WTC11 (cell line): ENCODE measurements at regions not wholly inside any gene's neighbourhood (a gene's known extent, or its start where the extent isn't known, plus 50 kb on each side); places are given as distances from the start of the nearest gene placed in this dataset.

Experiments
- ATAC-seq: fragments of 200-7000 bp; cut with Tn5 transposase; 2 replicates; pipeline ENCODE4 v1.10.0; 2021; ENCODE audit warnings: mild to moderate bottlenecking, moderate library complexity
- CTCF ChIA-PET: fragments of 300-600 bp; sonication (Branson Sonifier 250); formaldehyde crosslinking; loops from one replicate; lab custom pipeline; 2021; ENCODE audit warnings: antibody characterized with exemption; lab: Charles Lee
- POLR2A ChIA-PET: fragments of 350-600 bp; sonication (Branson Sonifier 250); formaldehyde crosslinking; loops from one replicate; lab custom pipeline; 2021; ENCODE audit warnings: antibody characterized with exemption; lab: Charles Lee
- DNase-seq: peaks from one replicate; pipeline ENCODE4 v3.0.0; 2021; ENCODE audit warnings: low spot score
- H3K27ac Mint-ChIP-seq: 2 replicates; pipeline ENCODE4 v1.8.0; 2021; ENCODE audit warnings: mixed read lengths
- H3K27me3 Mint-ChIP-seq: 2 replicates; pipeline ENCODE4 v1.8.0; 2021; ENCODE audit warnings: low read depth, mild to moderate bottlenecking, moderate library complexity, mixed read lengths
- H3K36me3 Mint-ChIP-seq: 2 replicates; pipeline ENCODE4 v1.8.0; 2021; ENCODE audit warnings: mixed read lengths
- H3K4me1 Mint-ChIP-seq: 2 replicates; pipeline ENCODE4 v1.8.0; 2022; ENCODE audit warnings: mixed read lengths
- H3K4me3 Mint-ChIP-seq: 2 replicates; pipeline ENCODE4 v1.8.0; 2021; ENCODE audit warnings: mild to moderate bottlenecking, moderate library complexity, mixed read lengths
- H3K9me3 Mint-ChIP-seq: 2 replicates; pipeline ENCODE4 v1.8.0; 2021; ENCODE audit warnings: mixed read lengths
- ATF1 ChIP-seq: sonication (generic); formaldehyde crosslinking; IDR thresholded peaks from 2 replicates; pipeline ENCODE4 v1.8.1; 2023; ENCODE audit warnings: mild to moderate bottlenecking, moderate library complexity, missing genetic modification reagents
- CREB1 ChIP-seq: sonication (generic); formaldehyde crosslinking; IDR thresholded peaks from 2 replicates; pipeline ENCODE4 v1.8.0; 2023; ENCODE audit warnings: mild to moderate bottlenecking, missing genetic modification reagents
- CREM ChIP-seq: sonication (generic); formaldehyde crosslinking; IDR thresholded peaks from 2 replicates; pipeline ENCODE4 v1.8.1; 2022; ENCODE audit warnings: mild to moderate bottlenecking, missing genetic modification reagents, moderate library complexity
- ESRRA ChIP-seq: sonication (generic); formaldehyde crosslinking; IDR thresholded peaks from 2 replicates; pipeline ENCODE4 v1.8.1; 2022; ENCODE audit warnings: mild to moderate bottlenecking, missing genetic modification reagents, borderline replicate concordance
- FOXK1 ChIP-seq: sonication (generic); formaldehyde crosslinking; IDR thresholded peaks from 2 replicates; pipeline ENCODE4 v1.8.0; 2022; ENCODE audit warnings: mild to moderate bottlenecking, moderate library complexity, missing genetic modification reagents
- GABPB1 ChIP-seq: sonication (generic); formaldehyde crosslinking; IDR thresholded peaks from 2 replicates; pipeline ENCODE4 v1.8.1; 2023; ENCODE audit warnings: mild to moderate bottlenecking, missing genetic modification reagents
- GTF2I ChIP-seq: fragments of 250-450 bp; sonication (Bioruptor Pico); conservative IDR thresholded peaks from 2 replicates; pipeline ENCODE4 v1.4.0; 2021; ENCODE audit warnings: mild to moderate bottlenecking
- HMGA2 ChIP-seq: fragments of 250-450 bp; sonication (Bioruptor Pico); IDR thresholded peaks from 2 replicates; pipeline ENCODE4 v1.4.0; 2021; ENCODE audit warnings: mild to moderate bottlenecking, moderate library complexity
- KAT7 ChIP-seq: sonication (generic); formaldehyde crosslinking; IDR thresholded peaks from 2 replicates; pipeline ENCODE4 v1.8.1; 2023; ENCODE audit warnings: missing genetic modification reagents, mild to moderate bottlenecking, borderline replicate concordance
- NR2C2 ChIP-seq: sonication (generic); formaldehyde crosslinking; IDR thresholded peaks from 2 replicates; pipeline ENCODE4 v1.8.0; 2022; ENCODE audit warnings: mild to moderate bottlenecking, missing genetic modification reagents
- OVOL2 ChIP-seq: fragments of 250-450 bp; sonication (Bioruptor Pico); IDR thresholded peaks from 2 replicates; pipeline ENCODE4 v1.9.0; 2021; ENCODE audit warnings: mild to moderate bottlenecking, borderline replicate concordance
- TF ChIP-seq, protein P1 (sequence below): fragments of 200-600 bp; IDR thresholded peaks from 2 replicates; pipeline ENCODE4 v1.8.0; 2022; ENCODE audit warnings: antibody characterized with exemption
- TF ChIP-seq, protein P2 (sequence below): sonication (generic); formaldehyde crosslinking; IDR thresholded peaks from 2 replicates; pipeline ENCODE4 v1.8.1; 2023; ENCODE audit warnings: mild to moderate bottlenecking, missing genetic modification reagents
- TF ChIP-seq, protein P3 (sequence below): fragments of 250-450 bp; sonication (Bioruptor Pico); IDR thresholded peaks from 2 replicates; pipeline ENCODE4 v1.9.0; 2021; ENCODE audit warnings: moderate library complexity, mild to moderate bottlenecking, inconsistent platforms, borderline replicate concordance
- TF ChIP-seq, protein P4 (sequence below): sonication (generic); formaldehyde crosslinking; IDR thresholded peaks from 2 replicates; pipeline ENCODE4 v1.8.1; 2022; ENCODE audit warnings: mild to moderate bottlenecking, moderate library complexity, missing genetic modification reagents
- TF ChIP-seq, protein P5 (sequence below): sonication (generic); formaldehyde crosslinking; IDR thresholded peaks from 2 replicates; pipeline ENCODE4 v1.8.0; 2022; ENCODE audit warnings: mild to moderate bottlenecking, missing genetic modification reagents
- TF ChIP-seq, protein P6 (sequence below): sonication (generic); formaldehyde crosslinking; IDR thresholded peaks from 2 replicates; pipeline ENCODE4 v1.8.1; 2023; ENCODE audit warnings: mild to moderate bottlenecking, moderate library complexity, missing genetic modification reagents
- TF ChIP-seq, protein P7 (sequence below): sonication (generic); formaldehyde crosslinking; IDR thresholded peaks from 2 replicates; pipeline ENCODE4 v1.8.1; 2023; ENCODE audit warnings: mild to moderate bottlenecking, missing genetic modification reagents, moderate library complexity
- TF ChIP-seq, protein P8 (sequence below): sonication (generic); formaldehyde crosslinking; IDR thresholded peaks from 2 replicates; pipeline ENCODE4 v1.8.1; 2023; ENCODE audit warnings: mild to moderate bottlenecking, missing genetic modification reagents, borderline replicate concordance

DNA sequence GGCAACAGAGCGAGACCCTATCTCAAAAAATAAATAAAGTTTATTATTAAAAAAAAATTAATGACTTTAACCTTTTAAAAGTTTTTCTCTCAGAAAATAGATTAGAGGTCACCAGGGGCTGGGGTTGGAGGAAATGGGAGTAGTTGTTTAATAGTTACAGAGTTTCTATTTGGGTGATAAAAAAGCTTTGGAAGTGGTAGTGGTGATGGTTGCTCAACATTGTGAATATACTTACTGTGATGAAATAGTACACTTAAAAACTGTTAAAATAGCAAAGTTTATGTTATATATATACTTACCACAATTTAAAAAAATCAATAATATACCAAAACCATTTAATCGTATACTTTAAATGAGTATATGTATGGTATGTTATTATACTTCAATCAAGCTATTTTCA lies 59.6 kb downstream of the ARL6IP4 start:
- TF ChIP-seq, protein P1, sequence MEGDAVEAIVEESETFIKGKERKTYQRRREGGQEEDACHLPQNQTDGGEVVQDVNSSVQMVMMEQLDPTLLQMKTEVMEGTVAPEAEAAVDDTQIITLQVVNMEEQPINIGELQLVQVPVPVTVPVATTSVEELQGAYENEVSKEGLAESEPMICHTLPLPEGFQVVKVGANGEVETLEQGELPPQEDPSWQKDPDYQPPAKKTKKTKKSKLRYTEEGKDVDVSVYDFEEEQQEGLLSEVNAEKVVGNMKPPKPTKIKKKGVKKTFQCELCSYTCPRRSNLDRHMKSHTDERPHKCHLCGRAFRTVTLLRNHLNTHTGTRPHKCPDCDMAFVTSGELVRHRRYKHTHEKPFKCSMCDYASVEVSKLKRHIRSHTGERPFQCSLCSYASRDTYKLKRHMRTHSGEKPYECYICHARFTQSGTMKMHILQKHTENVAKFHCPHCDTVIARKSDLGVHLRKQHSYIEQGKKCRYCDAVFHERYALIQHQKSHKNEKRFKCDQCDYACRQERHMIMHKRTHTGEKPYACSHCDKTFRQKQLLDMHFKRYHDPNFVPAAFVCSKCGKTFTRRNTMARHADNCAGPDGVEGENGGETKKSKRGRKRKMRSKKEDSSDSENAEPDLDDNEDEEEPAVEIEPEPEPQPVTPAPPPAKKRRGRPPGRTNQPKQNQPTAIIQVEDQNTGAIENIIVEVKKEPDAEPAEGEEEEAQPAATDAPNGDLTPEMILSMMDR = no peak
- TF ChIP-seq, protein P2, sequence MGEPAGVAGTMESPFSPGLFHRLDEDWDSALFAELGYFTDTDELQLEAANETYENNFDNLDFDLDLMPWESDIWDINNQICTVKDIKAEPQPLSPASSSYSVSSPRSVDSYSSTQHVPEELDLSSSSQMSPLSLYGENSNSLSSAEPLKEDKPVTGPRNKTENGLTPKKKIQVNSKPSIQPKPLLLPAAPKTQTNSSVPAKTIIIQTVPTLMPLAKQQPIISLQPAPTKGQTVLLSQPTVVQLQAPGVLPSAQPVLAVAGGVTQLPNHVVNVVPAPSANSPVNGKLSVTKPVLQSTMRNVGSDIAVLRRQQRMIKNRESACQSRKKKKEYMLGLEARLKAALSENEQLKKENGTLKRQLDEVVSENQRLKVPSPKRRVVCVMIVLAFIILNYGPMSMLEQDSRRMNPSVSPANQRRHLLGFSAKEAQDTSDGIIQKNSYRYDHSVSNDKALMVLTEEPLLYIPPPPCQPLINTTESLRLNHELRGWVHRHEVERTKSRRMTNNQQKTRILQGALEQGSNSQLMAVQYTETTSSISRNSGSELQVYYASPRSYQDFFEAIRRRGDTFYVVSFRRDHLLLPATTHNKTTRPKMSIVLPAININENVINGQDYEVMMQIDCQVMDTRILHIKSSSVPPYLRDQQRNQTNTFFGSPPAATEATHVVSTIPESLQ (CRISPR knock-in tag) = no peak
- TF ChIP-seq CREM (CRISPR knock-in tag) (no peak), CREB1 (no peak), GABPB1 (no peak), ATF1 (CRISPR knock-in tag) (no peak), OVOL2 (no peak), HMGA2 (CRISPR knock-in tag) (no peak), NR2C2 (no peak), FOXK1 (no peak), ESRRA (CRISPR knock-in tag) (no peak), GTF2I (CRISPR knock-in tag) (no peak), KAT7 (no peak)
- TF ChIP-seq, protein P3, sequence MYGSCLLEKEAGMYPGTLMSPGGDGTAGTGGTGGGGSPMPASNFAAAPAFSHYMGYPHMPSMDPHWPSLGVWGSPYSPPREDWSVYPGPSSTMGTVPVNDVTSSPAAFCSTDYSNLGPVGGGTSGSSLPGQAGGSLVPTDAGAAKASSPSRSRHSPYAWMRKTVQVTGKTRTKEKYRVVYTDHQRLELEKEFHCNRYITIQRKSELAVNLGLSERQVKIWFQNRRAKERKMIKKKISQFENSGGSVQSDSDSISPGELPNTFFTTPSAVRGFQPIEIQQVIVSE (CRISPR knock-in tag) = no peak
- TF ChIP-seq, protein P4, sequence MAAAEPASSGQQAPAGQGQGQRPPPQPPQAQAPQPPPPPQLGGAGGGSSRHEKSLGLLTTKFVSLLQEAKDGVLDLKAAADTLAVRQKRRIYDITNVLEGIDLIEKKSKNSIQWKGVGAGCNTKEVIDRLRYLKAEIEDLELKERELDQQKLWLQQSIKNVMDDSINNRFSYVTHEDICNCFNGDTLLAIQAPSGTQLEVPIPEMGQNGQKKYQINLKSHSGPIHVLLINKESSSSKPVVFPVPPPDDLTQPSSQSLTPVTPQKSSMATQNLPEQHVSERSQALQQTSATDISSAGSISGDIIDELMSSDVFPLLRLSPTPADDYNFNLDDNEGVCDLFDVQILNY = no peak
- TF ChIP-seq, protein P5, sequence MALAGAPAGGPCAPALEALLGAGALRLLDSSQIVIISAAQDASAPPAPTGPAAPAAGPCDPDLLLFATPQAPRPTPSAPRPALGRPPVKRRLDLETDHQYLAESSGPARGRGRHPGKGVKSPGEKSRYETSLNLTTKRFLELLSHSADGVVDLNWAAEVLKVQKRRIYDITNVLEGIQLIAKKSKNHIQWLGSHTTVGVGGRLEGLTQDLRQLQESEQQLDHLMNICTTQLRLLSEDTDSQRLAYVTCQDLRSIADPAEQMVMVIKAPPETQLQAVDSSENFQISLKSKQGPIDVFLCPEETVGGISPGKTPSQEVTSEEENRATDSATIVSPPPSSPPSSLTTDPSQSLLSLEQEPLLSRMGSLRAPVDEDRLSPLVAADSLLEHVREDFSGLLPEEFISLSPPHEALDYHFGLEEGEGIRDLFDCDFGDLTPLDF (CRISPR knock-in tag) = no peak
- TF ChIP-seq, protein P6, sequence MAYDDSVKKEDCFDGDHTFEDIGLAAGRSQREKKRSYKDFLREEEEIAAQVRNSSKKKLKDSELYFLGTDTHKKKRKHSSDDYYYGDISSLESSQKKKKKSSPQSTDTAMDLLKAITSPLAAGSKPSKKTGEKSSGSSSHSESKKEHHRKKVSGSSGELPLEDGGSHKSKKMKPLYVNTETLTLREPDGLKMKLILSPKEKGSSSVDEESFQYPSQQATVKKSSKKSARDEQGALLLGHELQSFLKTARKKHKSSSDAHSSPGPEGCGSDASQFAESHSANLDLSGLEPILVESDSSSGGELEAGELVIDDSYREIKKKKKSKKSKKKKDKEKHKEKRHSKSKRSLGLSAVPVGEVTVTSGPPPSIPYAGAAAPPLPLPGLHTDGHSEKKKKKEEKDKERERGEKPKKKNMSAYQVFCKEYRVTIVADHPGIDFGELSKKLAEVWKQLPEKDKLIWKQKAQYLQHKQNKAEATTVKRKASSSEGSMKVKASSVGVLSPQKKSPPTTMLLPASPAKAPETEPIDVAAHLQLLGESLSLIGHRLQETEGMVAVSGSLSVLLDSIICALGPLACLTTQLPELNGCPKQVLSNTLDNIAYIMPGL (CRISPR knock-in tag) = no peak
- TF ChIP-seq, protein P7, sequence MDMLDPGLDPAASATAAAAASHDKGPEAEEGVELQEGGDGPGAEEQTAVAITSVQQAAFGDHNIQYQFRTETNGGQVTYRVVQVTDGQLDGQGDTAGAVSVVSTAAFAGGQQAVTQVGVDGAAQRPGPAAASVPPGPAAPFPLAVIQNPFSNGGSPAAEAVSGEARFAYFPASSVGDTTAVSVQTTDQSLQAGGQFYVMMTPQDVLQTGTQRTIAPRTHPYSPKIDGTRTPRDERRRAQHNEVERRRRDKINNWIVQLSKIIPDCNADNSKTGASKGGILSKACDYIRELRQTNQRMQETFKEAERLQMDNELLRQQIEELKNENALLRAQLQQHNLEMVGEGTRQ (CRISPR knock-in tag) = no peak
- TF ChIP-seq, protein P8, sequence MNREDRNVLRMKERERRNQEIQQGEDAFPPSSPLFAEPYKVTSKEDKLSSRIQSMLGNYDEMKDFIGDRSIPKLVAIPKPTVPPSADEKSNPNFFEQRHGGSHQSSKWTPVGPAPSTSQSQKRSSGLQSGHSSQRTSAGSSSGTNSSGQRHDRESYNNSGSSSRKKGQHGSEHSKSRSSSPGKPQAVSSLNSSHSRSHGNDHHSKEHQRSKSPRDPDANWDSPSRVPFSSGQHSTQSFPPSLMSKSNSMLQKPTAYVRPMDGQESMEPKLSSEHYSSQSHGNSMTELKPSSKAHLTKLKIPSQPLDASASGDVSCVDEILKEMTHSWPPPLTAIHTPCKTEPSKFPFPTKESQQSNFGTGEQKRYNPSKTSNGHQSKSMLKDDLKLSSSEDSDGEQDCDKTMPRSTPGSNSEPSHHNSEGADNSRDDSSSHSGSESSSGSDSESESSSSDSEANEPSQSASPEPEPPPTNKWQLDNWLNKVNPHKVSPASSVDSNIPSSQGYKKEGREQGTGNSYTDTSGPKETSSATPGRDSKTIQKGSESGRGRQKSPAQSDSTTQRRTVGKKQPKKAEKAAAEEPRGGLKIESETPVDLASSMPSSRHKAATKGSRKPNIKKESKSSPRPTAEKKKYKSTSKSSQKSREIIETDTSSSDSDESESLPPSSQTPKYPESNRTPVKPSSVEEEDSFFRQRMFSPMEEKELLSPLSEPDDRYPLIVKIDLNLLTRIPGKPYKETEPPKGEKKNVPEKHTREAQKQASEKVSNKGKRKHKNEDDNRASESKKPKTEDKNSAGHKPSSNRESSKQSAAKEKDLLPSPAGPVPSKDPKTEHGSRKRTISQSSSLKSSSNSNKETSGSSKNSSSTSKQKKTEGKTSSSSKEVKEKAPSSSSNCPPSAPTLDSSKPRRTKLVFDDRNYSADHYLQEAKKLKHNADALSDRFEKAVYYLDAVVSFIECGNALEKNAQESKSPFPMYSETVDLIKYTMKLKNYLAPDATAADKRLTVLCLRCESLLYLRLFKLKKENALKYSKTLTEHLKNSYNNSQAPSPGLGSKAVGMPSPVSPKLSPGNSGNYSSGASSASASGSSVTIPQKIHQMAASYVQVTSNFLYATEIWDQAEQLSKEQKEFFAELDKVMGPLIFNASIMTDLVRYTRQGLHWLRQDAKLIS (CRISPR knock-in tag) = no peak
- TF ChIP-seq, all 79 proteins: peak for 0
- DNase-seq (no peak), ATAC-seq (no peak)
- ChIA-PET CTCF (no interaction called here), POLR2A (no interaction called here)
- Mint-ChIP-seq H3K27me3 (no peaks in the 10 kb centered on the region; the same call in 1 of the 2 replicates), H3K4me1 (no peaks in the 10 kb centered on the region), H3K27ac (no peak overlapping the region), H3K9me3 (no peaks in the 10 kb centered on the region), H3K4me3 (no peak overlapping the region), H3K36me3 (no peaks in the 10 kb centered on the region)
